Mammary epithelial cell (primary cell): ENCODE measurements at regions not wholly inside any gene's neighbourhood (a gene's known extent, or its start where the extent isn't known, plus 50 kb on each side); places are given as distances from the start of the nearest gene placed in this dataset.

ENCODE experiments used
- EZH2 ChIP-seq: IDR thresholded peaks from 2 replicates; pipeline ENCODE4 v1.6.1; 2012; ENCODE audit warnings: low read length, inconsistent platforms, borderline replicate concordance
- TF ChIP-seq, protein P1 (sequence below), 2 donors: IDR thresholded peaks in 1 of 2; conservative IDR thresholded peaks in 1 of 2; 2 replicates each; pipeline ENCODE4 v1.5.1; 2011 to 2012; ENCODE audit warnings: inconsistent platforms in 2 of 2, low read length in 2 of 2, mild to moderate bottlenecking in 2 of 2, control low read depth in 1 of 2, low read depth in 1 of 2; ENCODE audit not compliant: insufficient read depth in 1 of 2; ENCODE audit errors: extremely low read depth in 1 of 2

GRCh38 chr17:51540151-51540550 lies 279.8 kb downstream of the UTP18 start:
- TF ChIP-seq EZH2: no peak
- TF ChIP-seq, protein P1, sequence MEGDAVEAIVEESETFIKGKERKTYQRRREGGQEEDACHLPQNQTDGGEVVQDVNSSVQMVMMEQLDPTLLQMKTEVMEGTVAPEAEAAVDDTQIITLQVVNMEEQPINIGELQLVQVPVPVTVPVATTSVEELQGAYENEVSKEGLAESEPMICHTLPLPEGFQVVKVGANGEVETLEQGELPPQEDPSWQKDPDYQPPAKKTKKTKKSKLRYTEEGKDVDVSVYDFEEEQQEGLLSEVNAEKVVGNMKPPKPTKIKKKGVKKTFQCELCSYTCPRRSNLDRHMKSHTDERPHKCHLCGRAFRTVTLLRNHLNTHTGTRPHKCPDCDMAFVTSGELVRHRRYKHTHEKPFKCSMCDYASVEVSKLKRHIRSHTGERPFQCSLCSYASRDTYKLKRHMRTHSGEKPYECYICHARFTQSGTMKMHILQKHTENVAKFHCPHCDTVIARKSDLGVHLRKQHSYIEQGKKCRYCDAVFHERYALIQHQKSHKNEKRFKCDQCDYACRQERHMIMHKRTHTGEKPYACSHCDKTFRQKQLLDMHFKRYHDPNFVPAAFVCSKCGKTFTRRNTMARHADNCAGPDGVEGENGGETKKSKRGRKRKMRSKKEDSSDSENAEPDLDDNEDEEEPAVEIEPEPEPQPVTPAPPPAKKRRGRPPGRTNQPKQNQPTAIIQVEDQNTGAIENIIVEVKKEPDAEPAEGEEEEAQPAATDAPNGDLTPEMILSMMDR (conservative IDR thresholded peaks at IDR 0.05 in 1 of 2, IDR thresholded peaks at IDR 0.05 in 1 of 2; ENCODE audit: extremely low read depth in 1 of 2, insufficient read depth in 1 of 2, low read depth in 1 of 2, low read length in 2 of 2): no peak
